A204.1 (cell line): ENCODE measurements at regions not wholly inside any gene's neighbourhood (a gene's known extent, or its start where the extent isn't known, plus 50 kb on each side); places are given as distances from the start of the nearest gene placed in this dataset.
"Not testable (repeated sequence)": the region's sequence is repeated elsewhere in the genome, so short reads cannot be mapped to it uniquely, and the experiment has no call there.

Experiments used
- FAIRE-seq: peaks from 2 replicates; lab custom pipeline; 2012; peaks lifted over from hg19 to GRCh38; lab: Jason Lieb, UNC

DNA sequence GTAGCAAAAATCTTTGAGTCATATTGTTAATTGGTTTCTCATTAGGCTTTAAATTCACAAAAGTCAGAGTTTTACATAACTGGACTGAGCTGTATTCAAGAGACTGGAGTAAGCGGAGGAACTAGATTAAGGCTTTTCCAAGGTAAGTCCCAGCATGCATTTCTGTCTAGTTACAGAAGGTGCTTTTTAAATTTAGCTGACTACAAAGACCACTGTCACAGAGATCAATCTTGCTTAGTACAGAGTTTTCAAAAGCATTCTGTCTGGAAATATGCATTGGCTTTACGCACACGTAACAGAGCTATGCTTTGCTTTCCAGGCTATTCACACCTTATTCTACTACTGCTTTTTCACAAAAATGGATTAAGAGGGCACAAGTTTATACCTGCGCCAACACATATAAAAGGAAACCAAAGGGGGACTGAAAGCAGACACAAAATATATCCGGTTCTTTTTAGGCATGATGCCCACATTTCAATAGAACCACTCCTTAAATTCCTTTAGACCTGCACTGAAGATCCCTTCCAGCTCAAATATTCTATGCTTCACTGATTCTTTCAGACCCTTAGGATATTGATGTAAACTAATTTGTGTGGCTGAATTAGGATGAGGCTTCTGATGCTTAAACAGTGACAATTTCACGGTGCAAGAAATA, 560.7 kb upstream of the CRIM1 start:
- no peak for FAIRE-seq

DNA sequence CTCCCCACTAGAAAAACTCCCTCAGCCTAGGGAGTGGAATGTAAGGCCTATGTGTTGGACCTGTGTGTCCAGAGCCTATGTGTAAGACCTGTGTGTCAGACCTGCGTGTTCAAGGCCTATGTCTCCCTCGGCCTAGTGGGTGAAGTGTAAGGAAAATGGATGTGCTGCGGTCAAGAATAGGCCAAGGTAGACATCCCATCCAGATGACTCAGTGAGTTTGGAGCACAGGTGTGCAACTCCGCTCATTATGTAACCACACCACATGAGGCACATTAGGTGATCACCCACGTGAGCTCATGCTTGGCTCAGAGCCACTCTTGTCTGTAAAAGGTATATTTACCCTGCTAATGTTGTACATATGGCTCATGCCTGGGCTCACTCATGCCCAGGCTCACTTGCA, 565.3 kb upstream of the CRIM1 start:
- FAIRE-seq = no peak

DNA sequence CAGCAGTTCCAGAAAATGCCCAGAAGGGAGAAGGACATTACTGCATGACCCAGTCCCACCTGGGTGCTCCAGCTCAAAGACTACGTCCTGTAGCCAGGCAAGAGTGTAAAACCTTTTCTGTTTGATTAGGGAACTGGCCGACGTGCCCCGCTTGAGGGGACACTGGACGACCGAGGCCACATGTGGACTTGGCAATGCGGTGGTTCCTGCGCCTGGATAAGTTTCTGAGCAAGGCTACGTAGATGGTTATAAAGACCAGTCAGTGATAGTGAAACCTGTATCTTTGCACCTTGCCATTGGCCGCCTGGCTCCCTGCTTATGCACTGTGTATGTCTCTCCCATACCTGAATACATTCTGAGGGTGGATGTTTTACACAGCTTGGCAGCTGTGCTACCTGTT, 567.0 kb upstream of the CRIM1 start:
- FAIRE-seq = no peak

DNA sequence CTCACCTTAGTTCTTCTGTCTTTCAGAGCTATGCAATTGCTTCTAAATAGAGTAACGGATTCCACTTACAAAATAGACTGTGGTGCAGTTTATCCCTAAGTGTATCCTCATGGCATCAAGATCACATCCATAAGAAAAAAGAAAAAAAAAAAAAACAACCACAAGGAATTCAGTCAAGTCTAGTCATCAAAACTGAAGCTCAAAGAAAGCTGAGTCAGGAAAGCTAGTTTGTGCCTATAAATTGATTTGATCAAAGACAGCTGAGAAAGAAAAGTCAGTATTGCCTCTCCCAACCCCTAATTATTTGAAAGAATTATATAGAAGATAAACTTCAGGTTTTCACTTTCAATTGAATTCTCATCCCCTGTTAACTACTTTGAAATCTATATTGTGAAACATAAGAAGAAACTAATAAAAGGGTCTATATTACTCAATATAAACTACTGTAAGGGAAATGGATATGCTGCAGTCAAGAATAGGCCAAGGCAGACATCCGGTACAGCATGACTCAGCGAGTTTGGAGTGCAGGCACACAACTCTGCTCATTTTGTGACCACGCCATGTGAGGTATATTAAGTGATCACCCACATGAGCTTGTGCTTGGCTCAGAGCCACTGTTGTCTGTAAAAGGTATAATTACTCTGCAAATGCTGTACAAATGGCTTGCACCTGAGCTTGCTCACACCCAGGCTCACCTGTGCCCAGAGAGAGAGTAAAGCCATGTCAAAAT, 568.1 kb upstream of the CRIM1 start:
- no peak for FAIRE-seq

DNA sequence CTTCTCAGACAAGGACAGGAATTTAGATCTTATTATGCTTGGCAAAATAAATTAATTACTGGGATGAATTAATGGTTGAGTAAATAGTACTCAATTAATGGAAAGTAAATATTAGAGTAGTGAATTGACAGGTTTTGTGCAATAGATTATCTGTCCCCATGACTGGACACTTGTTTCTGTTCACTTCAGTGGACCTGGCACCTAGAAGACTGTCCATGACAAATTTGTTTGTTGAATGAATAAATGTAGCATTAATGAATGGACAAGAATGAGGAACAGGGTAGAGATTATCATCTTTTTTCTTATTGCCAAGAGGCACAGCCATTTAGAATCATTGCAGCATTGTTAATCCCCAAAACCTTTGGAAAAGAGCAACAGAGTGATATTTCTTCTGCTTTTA, 570.0 kb upstream of the CRIM1 start:
- FAIRE-seq = no peak

DNA sequence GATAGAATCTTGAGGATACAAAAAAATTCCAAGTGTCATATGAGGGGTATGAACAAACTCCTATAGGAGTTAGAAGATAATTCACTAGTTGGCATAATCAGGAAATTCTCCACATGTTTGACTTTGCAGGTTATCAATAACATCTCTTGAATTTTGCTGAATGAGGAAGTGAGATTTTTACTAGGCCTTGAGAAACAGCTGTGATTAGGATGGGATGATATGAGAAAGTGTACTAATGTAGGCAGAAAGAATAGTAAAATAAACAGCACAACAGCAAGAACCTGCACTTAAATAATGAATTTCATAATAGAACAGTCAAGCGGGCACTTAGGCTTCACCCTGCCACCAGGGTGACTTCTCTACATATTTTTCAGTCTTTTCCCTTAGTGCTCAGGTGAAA, 570.8 kb upstream of the CRIM1 start:
- no peak for FAIRE-seq

DNA sequence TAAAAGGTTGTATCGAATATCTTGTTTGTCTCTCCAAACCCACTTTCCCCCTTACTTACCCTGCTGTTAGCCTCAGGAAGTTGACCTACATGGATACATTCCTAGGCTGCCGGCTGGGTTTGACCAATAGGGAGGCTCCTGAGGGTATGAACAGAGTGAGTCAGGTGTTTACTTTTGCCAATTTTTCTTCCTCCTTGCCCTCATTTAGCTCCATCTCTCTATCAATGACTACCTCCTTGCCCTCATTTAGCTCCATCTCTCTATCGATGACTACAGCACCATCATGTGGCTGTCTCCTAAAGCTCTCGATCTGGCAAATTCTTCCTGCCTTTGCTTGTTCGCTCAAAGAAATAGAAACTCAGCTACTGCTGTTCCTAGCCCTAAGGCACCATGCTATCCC, 571.9 kb upstream of the CRIM1 start:
- FAIRE-seq = no peak

DNA sequence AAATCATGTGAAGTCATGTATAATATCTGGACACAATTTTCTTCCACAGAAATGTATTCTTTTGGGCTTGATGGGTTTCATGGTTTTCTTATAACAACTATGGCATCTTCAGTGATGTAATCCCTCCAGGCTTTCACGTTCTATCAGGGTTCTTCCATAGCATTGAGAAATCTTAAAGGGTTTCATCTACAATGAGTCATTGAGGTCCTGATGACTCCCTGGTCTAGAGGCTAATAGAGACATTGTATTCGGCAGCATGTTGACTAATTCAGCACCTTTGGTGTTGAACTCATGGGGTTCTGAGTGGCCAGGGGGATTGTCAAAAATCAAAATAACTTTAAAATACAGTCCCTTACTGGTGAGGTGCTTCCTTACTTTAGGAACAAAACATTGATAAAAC, 614.0 kb upstream of the CRIM1 start:
- FAIRE-seq = no peak

DNA sequence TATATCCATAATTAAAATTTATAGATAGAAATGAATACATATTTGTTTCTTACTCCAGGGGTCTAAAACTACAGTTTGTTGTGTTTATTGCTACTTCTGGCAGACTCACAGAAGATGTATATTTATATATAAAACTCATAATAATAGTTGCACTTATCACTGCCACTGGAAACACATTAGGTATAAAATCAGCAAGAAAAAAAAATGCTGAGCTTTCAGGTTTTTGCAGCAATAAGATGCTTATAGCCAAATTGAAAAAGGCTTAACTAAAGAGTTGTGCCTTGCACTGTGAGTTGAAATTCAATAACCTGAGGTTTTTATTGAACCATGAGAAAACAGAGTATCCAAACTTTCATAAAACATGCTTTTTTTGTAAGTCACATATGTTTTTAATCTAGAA, 623.9 kb upstream of the CRIM1 start:
- no peak for FAIRE-seq

DNA sequence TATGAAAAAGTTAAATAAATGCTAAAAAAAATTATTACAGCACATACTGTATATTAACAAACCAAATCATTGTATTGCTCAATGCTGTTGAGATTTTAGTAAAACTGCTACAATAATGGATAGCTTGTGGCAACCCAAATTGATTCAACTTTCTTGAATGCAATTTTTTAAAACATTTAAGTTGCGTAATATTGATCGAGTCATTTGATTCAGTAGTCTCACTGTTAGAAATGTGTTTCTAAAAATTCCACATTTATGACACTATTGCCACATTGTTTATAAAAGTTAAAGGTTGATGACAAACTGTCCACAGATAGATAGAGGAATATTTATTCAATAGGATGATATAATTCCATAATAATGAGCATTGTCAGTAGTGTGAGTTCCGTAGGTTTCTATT, 640.7 kb upstream of the CRIM1 start:
- no peak for FAIRE-seq

DNA sequence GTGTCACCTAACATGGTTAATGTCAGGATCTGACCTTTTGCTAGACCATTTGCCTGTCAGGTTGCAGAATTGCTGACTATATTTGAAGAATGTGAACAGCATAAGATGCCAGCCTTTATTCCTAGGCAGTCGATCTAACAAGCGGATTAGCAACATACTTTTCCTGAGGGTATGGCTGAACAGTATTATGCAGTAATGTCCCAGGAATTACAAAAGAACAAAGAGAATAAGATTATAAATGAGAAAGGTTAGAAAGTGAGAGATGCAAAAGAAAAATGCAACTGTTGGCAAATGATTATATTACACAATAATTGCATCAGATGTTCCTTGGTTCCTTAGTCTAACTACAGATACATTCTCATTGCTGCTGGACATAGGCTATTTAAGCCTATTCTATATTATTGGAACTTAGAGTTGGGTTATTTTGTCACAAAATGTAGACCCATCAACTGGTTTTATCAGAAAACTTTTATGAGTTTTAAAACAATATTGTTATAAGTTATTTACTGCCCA, 647.1 kb upstream of the CRIM1 start:
- no peak for FAIRE-seq

DNA sequence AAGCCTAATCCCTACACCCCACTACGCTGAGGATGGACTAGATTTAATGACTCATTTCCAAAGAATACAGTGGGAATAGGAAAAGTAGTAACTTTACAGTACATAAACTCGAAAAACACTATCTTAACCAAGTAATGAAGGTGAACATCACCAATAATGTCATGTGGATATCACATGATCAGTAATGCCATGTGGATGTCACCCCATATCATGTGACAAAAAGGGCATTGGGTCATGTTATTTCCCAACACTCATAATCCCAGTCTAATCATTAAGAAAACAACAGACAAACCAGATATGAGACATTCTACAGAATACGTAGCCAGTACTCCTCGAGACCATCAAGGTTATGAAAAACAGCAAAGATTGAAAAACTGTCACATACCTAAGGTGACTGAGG, 667.3 kb upstream of the CRIM1 start:
- no peak for FAIRE-seq

DNA sequence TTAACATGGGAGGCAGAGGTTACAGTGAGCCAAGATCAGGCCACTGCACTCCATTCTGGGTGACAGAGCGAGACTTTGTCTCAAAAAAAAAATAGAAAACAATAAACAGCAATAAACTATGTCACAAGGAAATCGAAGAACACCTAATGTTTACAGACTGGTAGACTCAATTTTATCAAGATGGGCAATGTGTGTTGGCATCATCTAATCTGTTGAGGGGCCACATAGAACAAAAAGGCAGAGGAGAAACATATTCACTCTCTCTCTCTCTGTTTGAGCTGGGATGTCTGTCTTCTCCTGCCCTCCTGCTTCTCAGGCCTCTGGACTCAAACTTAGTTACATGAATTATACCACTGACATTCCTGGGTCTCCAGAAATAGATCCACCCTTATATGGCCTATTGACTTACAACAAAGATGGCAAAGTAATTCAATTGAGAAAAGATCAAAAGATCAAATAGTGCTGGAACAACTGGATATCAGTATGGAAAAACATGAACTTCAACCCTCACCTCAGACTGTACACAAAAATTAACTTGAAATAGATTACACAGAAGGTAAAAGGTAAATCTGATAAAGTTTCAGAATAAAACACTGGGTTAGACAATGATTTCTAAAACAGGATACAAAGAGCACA, 703.8 kb upstream of the CRIM1 start:
- no peak for FAIRE-seq

DNA sequence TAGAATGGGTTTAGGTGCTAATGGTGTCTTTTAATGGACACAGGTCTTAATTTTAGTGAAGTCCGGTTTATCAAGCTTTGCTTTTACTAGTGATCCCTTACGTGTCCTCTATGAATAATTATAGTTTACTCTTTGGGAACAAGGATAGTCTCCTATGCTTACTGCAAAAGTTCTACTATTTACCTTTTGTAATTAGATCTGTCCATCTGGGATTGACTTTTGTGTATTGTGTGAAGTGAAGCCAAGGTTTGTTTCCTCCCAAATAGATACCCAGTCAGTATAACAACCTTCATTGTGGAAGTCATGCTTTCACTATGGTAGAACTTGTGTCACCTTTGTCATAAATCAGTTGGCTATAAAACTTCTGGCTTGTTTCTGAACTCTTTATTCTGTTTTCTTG, 740.9 kb upstream of the CRIM1 start:
- no peak for FAIRE-seq

DNA sequence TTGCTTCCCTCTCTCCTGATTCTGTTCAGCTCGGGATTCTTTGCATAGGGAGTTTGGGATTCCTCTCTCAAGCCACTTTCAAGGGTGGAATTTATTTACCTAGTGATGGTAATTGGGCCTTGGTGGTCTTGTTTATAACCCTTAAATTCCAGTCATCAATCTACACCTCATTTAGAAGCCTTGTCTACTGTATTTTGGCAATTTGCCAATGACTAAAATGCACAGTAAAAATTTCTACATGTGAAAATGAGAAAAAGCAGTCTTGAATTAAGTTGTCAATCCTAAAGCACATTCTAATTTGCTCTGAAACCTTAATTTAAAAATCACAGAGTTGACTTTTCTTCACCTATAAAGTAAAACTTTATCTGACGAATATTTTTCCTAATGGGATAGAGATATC, 749.2 kb upstream of the CRIM1 start:
- FAIRE-seq = no peak

DNA sequence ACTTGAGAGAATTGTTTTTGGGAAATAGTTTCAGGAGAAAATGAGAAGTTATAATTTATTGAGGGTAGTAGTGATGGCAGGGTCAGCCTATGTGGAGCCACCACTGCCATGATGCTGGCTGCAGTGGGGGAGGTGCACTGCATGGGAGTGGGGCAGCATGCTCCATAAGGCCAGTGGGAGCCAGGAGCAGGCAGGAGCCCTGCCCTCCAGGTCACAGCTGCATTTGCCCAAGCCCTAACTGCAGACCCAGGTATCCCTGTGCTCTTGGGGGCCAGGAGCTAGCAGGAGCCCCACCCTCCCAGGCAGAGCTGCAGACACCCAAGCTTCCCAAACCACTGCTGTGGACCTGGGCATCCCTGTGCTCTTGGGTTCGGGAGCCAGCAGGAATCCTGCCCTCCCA, 757.3 kb upstream of the CRIM1 start:
- no peak for FAIRE-seq

DNA sequence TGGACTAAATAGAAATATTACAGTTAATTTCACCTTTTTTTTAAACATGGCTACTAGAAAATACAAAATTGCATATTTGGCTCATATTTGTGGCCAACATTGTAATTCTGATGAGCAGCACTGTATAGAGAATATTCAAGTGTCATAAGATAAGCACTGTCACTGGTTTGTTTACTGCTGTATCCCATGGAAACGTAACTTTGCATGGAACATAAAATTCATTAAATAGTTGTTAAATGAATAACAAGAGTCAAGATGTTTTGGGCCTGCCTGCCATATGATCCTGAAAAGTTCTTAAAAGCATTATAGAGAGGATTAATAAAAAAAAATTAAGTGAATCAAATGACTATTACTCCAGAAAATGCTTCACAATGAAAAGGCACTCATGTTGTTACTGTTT, 763.7 kb upstream of the CRIM1 start:
- FAIRE-seq = no peak

DNA sequence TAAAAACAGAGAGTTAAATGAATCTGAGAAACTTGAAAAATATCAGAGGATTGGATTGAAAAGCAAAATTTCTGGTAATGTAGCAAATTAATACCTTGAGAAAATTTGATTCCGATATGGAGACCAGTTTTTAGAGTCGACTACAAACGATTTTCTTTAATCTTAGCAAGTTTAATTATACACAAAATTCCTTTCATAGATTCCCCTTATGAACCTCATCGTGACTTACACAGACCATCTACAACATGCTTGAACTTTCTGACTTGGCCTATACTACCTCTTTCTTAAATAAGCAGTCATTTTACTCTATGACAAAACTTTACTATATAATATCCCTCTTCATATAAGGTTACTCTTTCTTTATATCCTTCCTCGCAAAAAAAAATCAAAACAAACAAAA, 769.6 kb upstream of the CRIM1 start:
- no peak for FAIRE-seq

DNA sequence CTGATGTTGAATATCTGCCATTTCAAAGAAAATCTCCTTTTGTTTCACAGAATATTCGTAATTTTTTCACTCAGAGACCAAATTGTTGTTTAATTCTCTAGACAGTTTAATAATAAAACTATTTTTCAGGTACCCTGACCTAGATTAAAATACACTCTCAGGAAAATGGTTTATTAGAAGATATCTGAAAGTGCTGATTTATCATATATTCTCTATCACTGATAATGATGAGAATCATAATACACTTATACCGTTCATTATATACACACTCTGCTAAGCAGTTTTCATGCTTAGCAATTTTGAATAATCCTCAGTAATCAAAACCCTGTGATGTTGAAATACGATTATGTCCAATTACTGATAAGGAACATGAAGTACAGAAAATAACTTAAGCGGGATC, 772.9 kb upstream of the CRIM1 start:
- no peak for FAIRE-seq

DNA sequence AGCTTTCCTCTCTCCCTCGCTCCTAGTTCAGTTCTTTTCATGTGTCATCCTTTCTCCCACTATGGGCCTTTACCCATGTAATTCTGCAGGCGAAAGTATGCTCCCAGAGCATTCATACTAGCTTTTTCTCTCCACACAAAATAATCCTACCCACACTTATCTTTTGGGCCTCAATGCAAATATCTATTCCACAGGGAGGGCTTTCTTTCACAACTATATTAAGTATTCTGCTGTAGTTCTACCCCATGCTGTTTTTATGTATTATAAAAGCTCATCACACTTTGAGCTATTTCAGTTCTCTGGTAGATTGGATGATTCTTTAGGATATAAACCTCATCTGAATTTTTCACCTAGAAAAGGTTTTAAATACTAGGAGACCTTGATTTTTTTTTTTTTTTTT, 774.6 kb upstream of the CRIM1 start:
- no peak for FAIRE-seq

DNA sequence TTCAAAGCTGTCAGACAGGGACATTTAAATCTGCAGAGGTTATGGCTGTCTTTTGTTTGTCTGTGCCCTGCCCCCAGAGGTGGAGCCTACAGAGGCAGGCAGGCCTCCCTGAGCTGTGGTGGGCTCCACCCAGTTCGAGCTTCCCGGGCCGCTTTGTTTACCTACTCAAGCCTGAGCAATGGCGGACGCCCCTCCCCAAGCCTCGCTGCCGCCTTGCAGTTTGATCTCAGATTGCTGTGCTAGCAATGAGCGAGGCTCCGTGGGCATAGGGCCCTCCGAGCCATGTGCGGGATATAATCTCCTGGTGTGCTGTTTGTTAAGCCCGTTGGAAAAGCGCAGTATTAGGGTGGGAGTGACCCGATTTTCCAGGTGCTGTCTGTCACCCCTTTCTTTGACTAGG, 787.0 kb upstream of the CRIM1 start:
- FAIRE-seq = not testable (repeated sequence)

DNA sequence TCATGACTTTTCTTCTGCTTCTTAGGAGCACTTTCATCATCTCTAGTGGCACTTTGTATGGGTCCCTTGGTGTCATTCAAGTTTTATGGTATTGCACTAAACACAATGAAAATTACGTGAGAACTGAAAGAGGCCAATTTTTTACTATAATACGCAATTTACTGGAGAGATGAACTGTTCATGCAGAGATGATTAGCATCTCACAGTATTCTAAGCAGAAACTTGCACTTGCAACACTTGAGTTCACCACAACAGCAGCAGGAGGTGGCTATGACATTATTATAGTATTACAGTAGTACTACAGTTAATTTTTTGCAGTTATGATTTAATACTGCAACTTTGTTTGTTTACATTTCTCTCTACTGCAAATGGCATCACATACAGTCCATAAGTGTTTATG, 793.1 kb upstream of the CRIM1 start:
- no peak for FAIRE-seq

DNA sequence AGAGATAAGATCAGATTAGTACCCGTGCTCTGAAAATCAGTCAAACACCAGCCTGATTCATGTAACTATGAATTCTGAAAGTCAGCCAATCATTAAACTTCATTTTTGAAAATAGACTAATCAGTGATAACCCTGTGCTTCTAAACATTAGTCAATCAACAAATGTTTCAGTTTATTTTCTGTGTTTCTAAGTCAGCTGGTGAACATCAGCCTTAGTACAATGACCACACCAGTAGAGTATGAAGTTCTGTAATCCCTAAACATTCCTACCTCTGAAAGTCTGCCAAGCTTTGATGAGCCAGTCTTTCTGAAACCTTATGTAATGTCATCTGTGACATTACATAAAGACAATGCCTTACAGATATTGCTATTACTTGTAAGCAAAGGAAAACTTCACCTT, 807.4 kb upstream of the CRIM1 start:
- no peak for FAIRE-seq

DNA sequence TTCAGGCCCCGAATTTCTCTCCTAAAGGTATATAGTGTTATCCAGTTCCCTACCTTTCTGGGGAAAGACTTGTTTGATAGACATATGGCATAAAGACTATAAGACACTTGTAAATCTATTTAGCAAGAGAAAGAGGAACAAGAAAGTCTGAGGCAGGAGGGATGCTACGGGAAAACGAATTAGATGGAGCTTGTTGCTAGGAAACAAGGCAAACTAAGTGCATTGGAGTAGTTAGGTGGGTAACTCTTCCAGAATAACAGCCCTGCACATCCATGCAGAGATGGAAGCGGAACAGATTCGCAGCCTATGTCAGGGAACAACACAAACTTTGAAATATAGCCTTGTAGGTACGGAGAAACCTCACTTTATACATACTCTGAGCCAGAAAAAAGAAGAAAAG, 810.3 kb upstream of the CRIM1 start:
- FAIRE-seq = no peak
